Loucy (cell line): ENCODE measurements at regions not wholly inside any gene's neighbourhood (a gene's known extent, or its start where the extent isn't known, plus 50 kb on each side); places are given as distances from the start of the nearest gene placed in this dataset.
"Not testable (repeated sequence)": the region's sequence is repeated elsewhere in the genome, so short reads cannot be mapped to it uniquely, and the experiment has no call there.

ENCODE experiments used
- H2AFZ ChIP-seq: fragments of 200-600 bp; sonication (generic); 2 replicates; pipeline ENCODE4 v1.6.0; 2016; ENCODE audit warnings: antibody characterized with exemption, mild to moderate bottlenecking, low read length, moderate library complexity
- H3F3A ChIP-seq: fragments of 200-600 bp; 2 replicates; pipeline ENCODE4 v1.6.0; 2016; ENCODE audit warnings: antibody characterized with exemption, low read depth, mild to moderate bottlenecking
- H3K27me3 ChIP-seq: fragments of 200-600 bp; sonication (generic); 2 replicates; pipeline ENCODE4 v1.6.1; 2014; ENCODE audit warnings: low read length, mild to moderate bottlenecking; ENCODE audit not compliant: insufficient read depth, poor library complexity, severe bottlenecking
- H3K36me3 ChIP-seq: fragments of 200-600 bp; sonication (generic); 2 replicates; pipeline ENCODE4 v1.6.1; 2016; ENCODE audit warnings: low read length; ENCODE audit not compliant: insufficient read depth
- H3K4me1 ChIP-seq: fragments of 200-600 bp; sonication (generic); 2 replicates; pipeline ENCODE4 v1.5.1; 2014; ENCODE audit warnings: low read length, mild to moderate bottlenecking; ENCODE audit not compliant: insufficient read depth, poor library complexity, severe bottlenecking
- H3K4me2 ChIP-seq: fragments of 200-600 bp; sonication (generic); 2 replicates; pipeline ENCODE4 v1.6.0; 2014; ENCODE audit warnings: antibody characterized with exemption, low read length, low read depth, mild to moderate bottlenecking; ENCODE audit not compliant: poor library complexity, severe bottlenecking
- H3K4me3 ChIP-seq: fragments of 200-600 bp; sonication (generic); 2 replicates; pipeline ENCODE4 v1.5.1; 2014; ENCODE audit warnings: low read length, mild to moderate bottlenecking, mixed read lengths; ENCODE audit not compliant: poor library complexity, severe bottlenecking
- H3K79me2 ChIP-seq: fragments of 200-600 bp; sonication (generic); 2 replicates; pipeline ENCODE4 v1.6.1; 2014; ENCODE audit warnings: low read length; ENCODE audit not compliant: insufficient read depth
- H3K9ac ChIP-seq: fragments of 200-600 bp; sonication (generic); 2 replicates; pipeline ENCODE4 v1.6.0; 2014; ENCODE audit warnings: mild to moderate bottlenecking, low read depth, low read length, moderate library complexity; ENCODE audit not compliant: poor library complexity, severe bottlenecking
- H3K9me2 ChIP-seq: fragments of 200-600 bp; sonication (generic); replicated peaks from 2 replicates; pipeline ENCODE4 v1.6.1; 2016; ENCODE audit warnings: low read depth, low read length, mixed read lengths
- H3K9me3 ChIP-seq: fragments of 200-600 bp; sonication (generic); 2 replicates; pipeline ENCODE4 v1.6.1; 2014; ENCODE audit warnings: mild to moderate bottlenecking, antibody characterized with exemption, low read length, low read depth; ENCODE audit not compliant: insufficient read depth
- H4K20me1 ChIP-seq: fragments of 200-600 bp; sonication (generic); 2 replicates; pipeline ENCODE4 v1.6.0; 2014; ENCODE audit warnings: antibody characterized with exemption, low read length, mild to moderate bottlenecking; ENCODE audit not compliant: insufficient read depth, poor library complexity, severe bottlenecking

DNA sequence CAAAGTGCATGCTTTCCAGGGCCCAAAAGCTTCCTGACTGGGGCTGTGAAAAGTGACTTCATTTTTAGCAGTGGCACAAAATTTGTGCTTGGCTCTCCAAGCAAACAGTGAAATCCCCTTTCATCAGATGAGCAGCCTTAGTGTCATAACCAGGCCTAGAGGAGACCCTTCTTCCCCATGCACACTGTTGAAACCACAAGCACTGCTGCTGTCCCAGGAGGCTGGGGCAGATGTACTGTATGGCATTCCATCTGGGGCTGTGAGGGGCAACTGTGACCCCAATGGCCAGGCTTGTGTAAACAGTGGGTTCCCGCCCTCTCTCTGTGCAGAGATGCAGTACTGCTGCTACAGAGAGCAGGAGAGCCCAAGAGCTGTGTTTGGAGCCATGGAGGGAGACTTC is 184.1 kb downstream of the SPIN4 start:
- not testable (repeated sequence) for H3K27me3 ChIP-seq, H3K36me3 ChIP-seq, H3K9me2 ChIP-seq, H3K9ac ChIP-seq, H3K79me2 ChIP-seq, H3K4me3 ChIP-seq, H3K4me2 ChIP-seq, H3K4me1 ChIP-seq, H3F3A ChIP-seq, H3K9me3 ChIP-seq, H2AFZ ChIP-seq, H4K20me1 ChIP-seq

DNA sequence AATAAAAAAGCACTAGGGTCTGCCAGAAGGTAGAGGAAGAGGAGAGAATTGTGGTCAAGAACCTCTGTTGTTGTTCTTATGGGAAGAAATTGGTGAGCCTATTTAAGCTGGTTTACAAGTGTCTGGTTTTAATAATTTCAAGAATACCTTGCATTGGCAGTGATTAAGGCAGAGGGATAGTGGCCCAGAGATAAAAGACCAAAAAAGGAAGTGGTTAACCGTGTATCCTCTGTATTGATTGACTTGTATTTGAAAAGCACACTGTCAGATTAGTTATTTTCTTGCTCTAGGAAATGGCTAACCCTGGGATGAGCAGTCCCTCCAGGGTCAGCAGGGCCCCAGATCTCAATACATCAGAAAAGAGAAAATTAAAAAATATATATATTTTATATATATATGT is 190.1 kb downstream of the SPIN4 start:
- not testable (repeated sequence) for H3K9ac ChIP-seq, H4K20me1 ChIP-seq, H3K4me2 ChIP-seq, H2AFZ ChIP-seq, H3F3A ChIP-seq, H3K4me3 ChIP-seq, H3K4me1 ChIP-seq, H3K79me2 ChIP-seq, H3K27me3 ChIP-seq, H3K9me2 ChIP-seq, H3K9me3 ChIP-seq, H3K36me3 ChIP-seq

DNA sequence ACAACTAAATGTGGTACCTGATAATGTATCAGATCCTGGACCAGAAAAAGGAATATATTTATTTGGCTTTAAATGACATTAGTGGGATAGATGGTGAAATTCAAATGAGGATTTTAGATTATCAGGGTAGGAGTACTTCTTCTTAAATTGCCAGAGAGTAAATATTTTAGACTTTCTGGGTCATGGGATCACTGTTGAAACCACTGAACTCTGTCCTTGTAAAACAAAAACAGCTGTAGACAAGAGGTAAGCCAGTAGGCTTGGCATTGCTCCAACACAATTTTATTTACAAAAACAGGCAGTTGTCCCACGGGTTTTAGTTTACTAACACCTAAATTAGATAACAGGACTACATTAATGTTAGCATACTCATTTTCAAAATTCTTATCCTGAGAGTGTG is 190.8 kb downstream of the SPIN4 start:
- H2AFZ ChIP-seq, H3K9ac ChIP-seq, H3K4me3 ChIP-seq, H3K9me2 ChIP-seq, H4K20me1 ChIP-seq, H3K79me2 ChIP-seq, H3K4me2 ChIP-seq, H3K4me1 ChIP-seq, H3K9me3 ChIP-seq, H3K27me3 ChIP-seq, H3K36me3 ChIP-seq, H3F3A ChIP-seq: not testable (repeated sequence)

DNA sequence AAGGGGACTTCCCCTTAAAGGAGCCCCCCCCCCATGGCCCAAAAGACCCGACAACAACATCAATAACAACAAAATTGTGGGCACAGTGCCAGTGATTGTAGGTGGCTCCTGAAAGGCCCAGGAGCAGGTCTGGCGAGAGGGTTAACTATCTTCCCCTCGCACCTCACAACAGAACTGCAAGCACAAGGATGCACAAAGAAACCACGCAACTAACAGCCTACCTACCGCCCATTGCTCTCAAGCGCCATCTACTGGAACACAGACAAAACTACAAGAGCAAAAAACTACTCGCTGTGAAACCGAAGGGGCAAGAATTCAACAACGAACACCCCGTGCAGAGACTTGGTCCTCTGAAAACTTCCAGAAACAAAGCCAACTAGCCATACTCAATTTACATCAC is 205.6 kb downstream of the SPIN4 start:
- not testable (repeated sequence) for H3K4me1 ChIP-seq, H3F3A ChIP-seq, H3K9me2 ChIP-seq, H2AFZ ChIP-seq, H3K9me3 ChIP-seq, H3K79me2 ChIP-seq, H3K36me3 ChIP-seq, H3K4me2 ChIP-seq, H3K27me3 ChIP-seq, H3K4me3 ChIP-seq, H4K20me1 ChIP-seq, H3K9ac ChIP-seq

DNA sequence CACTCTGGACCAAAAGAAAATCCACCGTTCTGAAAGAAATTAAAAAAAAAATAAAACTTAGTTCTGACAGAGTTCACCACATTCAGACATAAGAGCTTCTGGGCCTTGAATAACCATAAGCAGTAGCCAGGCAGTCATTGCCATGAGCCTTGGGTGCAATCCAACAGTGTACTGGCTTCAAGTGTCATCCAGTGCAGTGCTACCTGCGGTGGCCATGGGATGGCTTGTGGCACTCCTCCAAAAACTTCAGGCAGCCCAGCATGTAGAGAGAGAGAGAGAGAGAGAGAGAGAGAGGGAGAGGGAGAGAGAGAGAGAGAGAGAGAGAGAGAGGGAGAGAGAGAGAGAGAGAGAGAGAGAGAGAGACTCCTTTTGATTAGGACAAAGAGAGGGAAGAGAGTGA is 208.5 kb downstream of the SPIN4 start:
- not testable (repeated sequence) for H3K27me3 ChIP-seq, H3F3A ChIP-seq, H2AFZ ChIP-seq, H3K4me1 ChIP-seq, H3K4me2 ChIP-seq, H3K79me2 ChIP-seq, H3K9ac ChIP-seq, H3K36me3 ChIP-seq, H3K4me3 ChIP-seq, H3K9me2 ChIP-seq, H3K9me3 ChIP-seq, H4K20me1 ChIP-seq

DNA sequence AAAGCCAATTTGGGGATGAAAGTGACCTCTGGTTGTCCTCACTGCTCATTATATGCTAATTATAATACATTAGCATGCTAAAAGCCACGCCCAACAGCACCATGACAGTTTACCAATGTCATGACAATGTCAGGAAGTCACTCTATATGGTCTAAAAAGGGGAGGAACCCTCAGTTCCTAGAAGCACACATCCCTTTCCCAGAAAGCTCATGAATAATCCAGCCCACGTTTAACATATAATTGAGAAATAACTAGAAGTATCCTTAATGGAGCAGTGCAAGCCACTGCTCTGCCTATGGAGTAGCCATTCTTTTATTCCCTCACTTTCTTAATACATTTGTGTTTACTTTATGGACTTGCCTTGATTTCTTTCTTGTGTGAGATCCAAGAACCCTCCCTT is 215.3 kb downstream of the SPIN4 start:
- H3K36me3 ChIP-seq, H3K27me3 ChIP-seq, H4K20me1 ChIP-seq, H3K9me2 ChIP-seq, H3K4me3 ChIP-seq, H3F3A ChIP-seq, H3K9me3 ChIP-seq, H3K4me1 ChIP-seq, H3K9ac ChIP-seq, H2AFZ ChIP-seq, H3K4me2 ChIP-seq, H3K79me2 ChIP-seq: not testable (repeated sequence)
